WTC11 (cell line): ENCODE measurements at regions not wholly inside any gene's neighbourhood (a gene's known extent, or its start where the extent isn't known, plus 50 kb on each side); places are given as distances from the start of the nearest gene placed in this dataset.

ENCODE experiments used
- ATAC-seq: fragments of 200-7000 bp; cut with Tn5 transposase; 2 replicates; pipeline ENCODE4 v1.10.0; 2021; ENCODE audit warnings: mild to moderate bottlenecking, moderate library complexity
- CTCF ChIA-PET: fragments of 300-600 bp; sonication (Branson Sonifier 250); formaldehyde crosslinking; loops from one replicate; lab custom pipeline; 2021; ENCODE audit warnings: antibody characterized with exemption; lab: Charles Lee
- POLR2A ChIA-PET: fragments of 350-600 bp; sonication (Branson Sonifier 250); formaldehyde crosslinking; loops from one replicate; lab custom pipeline; 2021; ENCODE audit warnings: antibody characterized with exemption; lab: Charles Lee
- DNase-seq: peaks from one replicate; pipeline ENCODE4 v3.0.0; 2021; ENCODE audit warnings: low spot score
- H3K27ac Mint-ChIP-seq: 2 replicates; pipeline ENCODE4 v1.8.0; 2021; ENCODE audit warnings: mixed read lengths
- H3K27me3 Mint-ChIP-seq: 2 replicates; pipeline ENCODE4 v1.8.0; 2021; ENCODE audit warnings: low read depth, mild to moderate bottlenecking, moderate library complexity, mixed read lengths
- H3K36me3 Mint-ChIP-seq: 2 replicates; pipeline ENCODE4 v1.8.0; 2021; ENCODE audit warnings: mixed read lengths
- H3K4me1 Mint-ChIP-seq: 2 replicates; pipeline ENCODE4 v1.8.0; 2022; ENCODE audit warnings: mixed read lengths
- H3K4me3 Mint-ChIP-seq: 2 replicates; pipeline ENCODE4 v1.8.0; 2021; ENCODE audit warnings: mild to moderate bottlenecking, moderate library complexity, mixed read lengths
- H3K9me3 Mint-ChIP-seq: 2 replicates; pipeline ENCODE4 v1.8.0; 2021; ENCODE audit warnings: mixed read lengths
- CDX4 ChIP-seq: fragments of 250-450 bp; sonication (Bioruptor Pico); IDR thresholded peaks from 2 replicates; pipeline ENCODE4 v1.9.0; 2021; ENCODE audit warnings: moderate library complexity, mild to moderate bottlenecking, inconsistent platforms, borderline replicate concordance
- CREB1 ChIP-seq: sonication (generic); formaldehyde crosslinking; IDR thresholded peaks from 2 replicates; pipeline ENCODE4 v1.8.0; 2023; ENCODE audit warnings: mild to moderate bottlenecking, missing genetic modification reagents
- ELF4 ChIP-seq: sonication (generic); formaldehyde crosslinking; IDR thresholded peaks from 2 replicates; pipeline ENCODE4 v1.8.1; 2022; ENCODE audit warnings: low read depth, mild to moderate bottlenecking, moderate library complexity, missing genetic modification reagents
- FOXP1 ChIP-seq: sonication (generic); formaldehyde crosslinking; IDR thresholded peaks from 2 replicates; pipeline ENCODE4 v1.8.0; 2022; ENCODE audit warnings: missing genetic modification reagents, mild to moderate bottlenecking, moderate library complexity, borderline replicate concordance
- FOXP4 ChIP-seq: sonication (generic); formaldehyde crosslinking; IDR thresholded peaks from 2 replicates; pipeline ENCODE4 v1.8.0; 2022; ENCODE audit warnings: mild to moderate bottlenecking, missing genetic modification reagents
- GTF2I ChIP-seq: fragments of 250-450 bp; sonication (Bioruptor Pico); conservative IDR thresholded peaks from 2 replicates; pipeline ENCODE4 v1.4.0; 2021; ENCODE audit warnings: mild to moderate bottlenecking
- IRF1 ChIP-seq: sonication (generic); formaldehyde crosslinking; IDR thresholded peaks from 2 replicates; pipeline ENCODE4 v1.8.0; 2023; ENCODE audit warnings: missing genetic modification reagents
- MAX ChIP-seq: sonication (generic); formaldehyde crosslinking; IDR thresholded peaks from 2 replicates; pipeline ENCODE4 v1.8.0; 2022; ENCODE audit warnings: mild to moderate bottlenecking, missing genetic modification reagents
- MYBL2 ChIP-seq: sonication (generic); formaldehyde crosslinking; IDR thresholded peaks from 2 replicates; pipeline ENCODE4 v1.8.1; 2023; ENCODE audit warnings: mild to moderate bottlenecking, moderate library complexity, missing genetic modification reagents
- NFE2L1 ChIP-seq: sonication (generic); formaldehyde crosslinking; IDR thresholded peaks from 2 replicates; pipeline ENCODE4 v1.8.1; 2023; ENCODE audit warnings: missing genetic modification reagents
- NFYB ChIP-seq: sonication (generic); formaldehyde crosslinking; conservative IDR thresholded peaks from 2 replicates; pipeline ENCODE4 v1.8.0; 2022; ENCODE audit warnings: low read depth, missing genetic modification reagents
- NR1H2 ChIP-seq: sonication (generic); formaldehyde crosslinking; IDR thresholded peaks from 2 replicates; pipeline ENCODE4 v1.9.0; 2021; ENCODE audit warnings: mild to moderate bottlenecking, moderate library complexity, missing genetic modification reagents
- OVOL2 ChIP-seq: fragments of 250-450 bp; sonication (Bioruptor Pico); IDR thresholded peaks from 2 replicates; pipeline ENCODE4 v1.9.0; 2021; ENCODE audit warnings: mild to moderate bottlenecking, borderline replicate concordance
- RELA ChIP-seq: sonication (generic); formaldehyde crosslinking; IDR thresholded peaks from 2 replicates; pipeline ENCODE4 v1.8.1; 2022; ENCODE audit warnings: missing genetic modification reagents, mild to moderate bottlenecking, borderline replicate concordance
- SMAD4 ChIP-seq: sonication (generic); formaldehyde crosslinking; IDR thresholded peaks from 2 replicates; pipeline ENCODE4 v1.8.0; 2022; ENCODE audit warnings: mild to moderate bottlenecking, missing genetic modification reagents
- SP1 ChIP-seq: sonication (generic); formaldehyde crosslinking; conservative IDR thresholded peaks from 2 replicates; pipeline ENCODE4 v1.8.1; 2022; ENCODE audit warnings: missing genetic modification reagents
- TEAD4 ChIP-seq: sonication (generic); formaldehyde crosslinking; IDR thresholded peaks from 2 replicates; pipeline ENCODE4 v1.8.0; 2022; ENCODE audit warnings: mild to moderate bottlenecking, missing genetic modification reagents
- TP53 ChIP-seq: sonication (generic); formaldehyde crosslinking; IDR thresholded peaks from 2 replicates; pipeline ENCODE4 v1.8.1; 2023; ENCODE audit warnings: mild to moderate bottlenecking, missing genetic modification reagents
- USF2 ChIP-seq: sonication (generic); formaldehyde crosslinking; IDR thresholded peaks from 2 replicates; pipeline ENCODE4 v1.8.1; 2023; ENCODE audit warnings: mild to moderate bottlenecking, missing genetic modification reagents, moderate library complexity
- ZBTB21 ChIP-seq: sonication (generic); formaldehyde crosslinking; IDR thresholded peaks from 2 replicates; pipeline ENCODE4 v1.8.1; 2023; ENCODE audit warnings: mild to moderate bottlenecking, missing genetic modification reagents, borderline replicate concordance
- ZBTB43 ChIP-seq: sonication (generic); formaldehyde crosslinking; IDR thresholded peaks from 2 replicates; pipeline ENCODE4 v1.8.1; 2023; ENCODE audit warnings: mild to moderate bottlenecking, missing genetic modification reagents
- ZMAT4 ChIP-seq: fragments of 250-450 bp; sonication (Bioruptor Pico); IDR thresholded peaks from 2 replicates; pipeline ENCODE4 v1.9.0; 2021; ENCODE audit warnings: mild to moderate bottlenecking
- ZNF138 ChIP-seq: sonication (generic); formaldehyde crosslinking; conservative IDR thresholded peaks from 2 replicates; pipeline ENCODE4 v1.8.1; 2022; ENCODE audit warnings: mild to moderate bottlenecking, moderate library complexity, missing genetic modification reagents
- ZNF219 ChIP-seq: sonication (generic); formaldehyde crosslinking; IDR thresholded peaks from 2 replicates; pipeline ENCODE4 v1.8.0; 2023; ENCODE audit warnings: missing genetic modification reagents, mild to moderate bottlenecking, borderline replicate concordance
- ZNF281 ChIP-seq: sonication (generic); formaldehyde crosslinking; IDR thresholded peaks from 2 replicates; pipeline ENCODE4 v1.8.0; 2023; ENCODE audit warnings: mild to moderate bottlenecking, missing genetic modification reagents
- ZNF416 ChIP-seq: fragments of 250-450 bp; sonication (Bioruptor Pico); IDR thresholded peaks from 2 replicates; pipeline ENCODE4 v1.9.0; 2021; ENCODE audit warnings: mild to moderate bottlenecking, inconsistent platforms
- ZNF671 ChIP-seq: fragments of 250-450 bp; sonication (Bioruptor Pico); IDR thresholded peaks from 2 replicates; pipeline ENCODE4 v1.8.0; 2021; ENCODE audit warnings: mild to moderate bottlenecking

- no peak for DNase-seq
- CTCF ChIA-PET: no interaction called here
- H3K27ac Mint-ChIP-seq: no peak overlapping the region
- no peak overlapping the region for H3K4me3 Mint-ChIP-seq
- POLR2A ChIA-PET: no interaction called here
- H3K27me3 Mint-ChIP-seq: no peaks in the 10 kb centered on the region
- no peak for TF ChIP-seq RELA (CRISPR knock-in tag)
- no peak for TF ChIP-seq IRF1 (CRISPR knock-in tag)
- TF ChIP-seq FOXP4: no peak
- TF ChIP-seq CDX4 (CRISPR knock-in tag): no peak
- TF ChIP-seq ZBTB21 (CRISPR knock-in tag): no peak
- TF ChIP-seq ZNF219 (CRISPR knock-in tag): no peak
- no peak for TF ChIP-seq OVOL2 (CRISPR knock-in tag)
- no peak for TF ChIP-seq SMAD4 (CRISPR knock-in tag)
- no peak for TF ChIP-seq SP1
- no peak for TF ChIP-seq FOXP1
- no peak for TF ChIP-seq USF2
- TF ChIP-seq ELF4 (CRISPR knock-in tag): no peak
- TF ChIP-seq ZMAT4 (CRISPR knock-in tag): no peak
- TF ChIP-seq ZBTB43: no peak
- no peak for TF ChIP-seq ZNF281
- TF ChIP-seq ZNF671 (CRISPR knock-in tag): no peak
- no peak for ATAC-seq
- no peaks in the 10 kb centered on the region for H3K9me3 Mint-ChIP-seq
- H3K4me1 Mint-ChIP-seq: peaks cover 22% of the 10 kb centered on the region
- no peaks in the 10 kb centered on the region for H3K36me3 Mint-ChIP-seq
Observed at GRCh38 chr9:7367726-7368125, 431.9 kb downstream of the DMAC1 start.

- ChIA-PET CTCF (no interaction called here), POLR2A (no interaction called here)
- H3K4me3 Mint-ChIP-seq: no peak overlapping the region
- TF ChIP-seq SMAD4 (CRISPR knock-in tag) (no peak), GTF2I (CRISPR knock-in tag) (no peak), USF2 (no peak), ZNF416 (CRISPR knock-in tag) (no peak), ZNF138 (CRISPR knock-in tag) (no peak), TEAD4 (CRISPR knock-in tag) (no peak), RELA (CRISPR knock-in tag) (no peak), TP53 (CRISPR knock-in tag) (no peak), MAX (CRISPR knock-in tag) (no peak), CREB1 (no peak), NFYB (CRISPR knock-in tag) (no peak), NR1H2 (no peak), NFE2L1 (no peak), MYBL2 (no peak)
Observed at GRCh38 chr9:7366121-7366520, 433.5 kb downstream of the DMAC1 start.

More at GRCh38 chr9:7366121-7366520, 433.5 kb downstream of the DMAC1 start:
- no peaks in the 10 kb centered on the region for H3K9me3 Mint-ChIP-seq
- DNase-seq: no peak
- H3K27ac Mint-ChIP-seq: no peak overlapping the region
- no peaks in the 10 kb centered on the region for H3K27me3 Mint-ChIP-seq
- peaks cover 22% of the 10 kb centered on the region for H3K4me1 Mint-ChIP-seq
- no peak for ATAC-seq
- H3K36me3 Mint-ChIP-seq: no peaks in the 10 kb centered on the region
